SK-N-SH treated with all-trans-retinoic acid at 6 μM for 48 hours (cell line): ENCODE measurements at regions not wholly inside any gene's neighbourhood (a gene's known extent, or its start where the extent isn't known, plus 50 kb on each side); places are given as distances from the start of the nearest gene placed in this dataset.

ENCODE experiments used
- ATAC-seq: fragments of 200-7000 bp; cut with Tn5 transposase; 3 replicates; pipeline ENCODE4 v1.9.1; 2020; ENCODE audit warnings: mild to moderate bottlenecking, moderate library complexity
- ARNTL ChIP-seq: fragments of 450-650 bp; formaldehyde crosslinking; IDR thresholded peaks from 2 replicates; pipeline ENCODE4 v1.5.0; 2020; ENCODE audit warnings: low read depth, mild to moderate bottlenecking, moderate library complexity, borderline replicate concordance
- CREB5 ChIP-seq: fragments of 250-450 bp; sonication (Bioruptor Pico); IDR thresholded peaks from 2 replicates; pipeline ENCODE4 v1.5.1; 2020; ENCODE audit warnings: low read depth, mild to moderate bottlenecking, moderate library complexity
- CSRNP3 ChIP-seq: fragments of 250-450 bp; sonication (Bioruptor Pico); IDR thresholded peaks from 2 replicates; pipeline ENCODE4 v1.5.1; 2021; ENCODE audit warnings: mild to moderate bottlenecking, moderate library complexity
- ESRRG ChIP-seq: fragments of 250-450 bp; sonication (Bioruptor Pico); IDR thresholded peaks from 2 replicates; pipeline ENCODE4 v1.6.1; 2021; ENCODE audit warnings: mild to moderate bottlenecking
- GLIS3 ChIP-seq: fragments of 250-450 bp; sonication (Bioruptor Pico); IDR thresholded peaks from 2 replicates; pipeline ENCODE4 v1.5.0; 2020; ENCODE audit warnings: mild to moderate bottlenecking, moderate library complexity
- ISL1 ChIP-seq: fragments of 250-450 bp; sonication (Bioruptor Pico); IDR thresholded peaks from 2 replicates; pipeline ENCODE4 v2.1.2; 2022; ENCODE audit warnings: mild to moderate bottlenecking, moderate library complexity
- PATZ1 ChIP-seq: fragments of 250-450 bp; sonication (Bioruptor Pico); IDR thresholded peaks from 2 replicates; pipeline ENCODE4 v1.8.0; 2020; ENCODE audit warnings: mild to moderate bottlenecking, moderate library complexity, borderline replicate concordance
- POU6F1 ChIP-seq: fragments of 250-450 bp; sonication (Bioruptor Pico); IDR thresholded peaks from 2 replicates; pipeline ENCODE4 v1.8.0; 2021; ENCODE audit warnings: low read depth, mild to moderate bottlenecking, moderate library complexity, borderline replicate concordance
- RARB ChIP-seq: fragments of 250-450 bp; sonication (Bioruptor Pico); IDR thresholded peaks from 2 replicates; pipeline ENCODE4 v1.8.0; 2021; ENCODE audit warnings: mild to moderate bottlenecking, moderate library complexity
- SNAI2 ChIP-seq: fragments of 250-450 bp; sonication (Bioruptor Pico); IDR thresholded peaks from 2 replicates; pipeline ENCODE4 v1.5.0; 2020; ENCODE audit warnings: mild to moderate bottlenecking, moderate library complexity
- TCF4 ChIP-seq: fragments of 250-450 bp; sonication (Bioruptor Pico); IDR thresholded peaks from 2 replicates; pipeline ENCODE4 v1.8.0; 2021; ENCODE audit warnings: mild to moderate bottlenecking, moderate library complexity, borderline replicate concordance
- TOX ChIP-seq: fragments of 250-450 bp; sonication (Bioruptor Pico); IDR thresholded peaks from 2 replicates; pipeline ENCODE4 v1.8.0; 2021; ENCODE audit warnings: mild to moderate bottlenecking, moderate library complexity, borderline replicate concordance
- TSHZ2 ChIP-seq: fragments of 250-450 bp; sonication (Bioruptor Pico); IDR thresholded peaks from 2 replicates; pipeline ENCODE4 v1.5.0; 2020; ENCODE audit warnings: mild to moderate bottlenecking, moderate library complexity
- ZC3H10 ChIP-seq: fragments of 250-450 bp; sonication (Bioruptor Pico); IDR thresholded peaks from 2 replicates; pipeline ENCODE4 v1.5.1; 2021; ENCODE audit warnings: mild to moderate bottlenecking, moderate library complexity
- ZFP3 ChIP-seq: fragments of 250-450 bp; sonication (Bioruptor Pico); IDR thresholded peaks from 2 replicates; pipeline ENCODE4 v1.5.0; 2020; ENCODE audit warnings: mild to moderate bottlenecking, moderate library complexity
- ZFP30 ChIP-seq: fragments of 450-650 bp; formaldehyde crosslinking; IDR thresholded peaks from 2 replicates; pipeline ENCODE4 v1.5.0; 2022; ENCODE audit warnings: mild to moderate bottlenecking, moderate library complexity
- ZNF8 ChIP-seq: fragments of 450-650 bp; formaldehyde crosslinking; IDR thresholded peaks from 2 replicates; pipeline ENCODE4 v1.5.0; 2020; ENCODE audit warnings: mild to moderate bottlenecking, moderate library complexity

GRCh38 chr2:192314800-192315481 is 120.2 kb upstream of the TMEFF2 start:
- no peak for ATAC-seq
- no peak for TF ChIP-seq ARNTL (CRISPR knock-in tag)
- TF ChIP-seq ZFP3 (CRISPR knock-in tag) = no peak
- TF ChIP-seq ZFP30 (CRISPR knock-in tag) = no peak
- no peak for TF ChIP-seq TSHZ2
- TF ChIP-seq ISL1 = no peak
- no peak for TF ChIP-seq ESRRG (CRISPR knock-in tag)
- TF ChIP-seq PATZ1 (CRISPR knock-in tag) = no peak
- no peak for TF ChIP-seq CREB5 (CRISPR knock-in tag)
- no peak for TF ChIP-seq ZNF8
- TF ChIP-seq SNAI2 (CRISPR knock-in tag) = no peak
- TF ChIP-seq CSRNP3 (CRISPR knock-in tag) = no peak

- TF ChIP-seq ZFP3 (CRISPR knock-in tag) (no peak), CREB5 (CRISPR knock-in tag) (no peak), ZC3H10 (CRISPR knock-in tag) (no peak), TCF4 (CRISPR knock-in tag) (no peak), CSRNP3 (CRISPR knock-in tag) (no peak), TSHZ2 (no peak), TOX (CRISPR knock-in tag) (no peak), RARB (CRISPR knock-in tag) (no peak), POU6F1 (CRISPR knock-in tag) (no peak), ESRRG (CRISPR knock-in tag) (no peak), GLIS3 (CRISPR knock-in tag) (no peak), ISL1 (no peak), ZFP30 (CRISPR knock-in tag) (no peak), SNAI2 (CRISPR knock-in tag) (no peak), ZNF8 (no peak)
- ATAC-seq = no peak
Measured at GRCh38 chr2:192313773-192314172, 119.0 kb upstream of the TMEFF2 start.
